A549 (cell line): ENCODE measurements at regions not wholly inside any gene's neighbourhood (a gene's known extent, or its start where the extent isn't known, plus 50 kb on each side); places are given as distances from the start of the nearest gene placed in this dataset.

ENCODE experiments used
- ATAC-seq, 2 experiments: fragments of 200-7000 bp in 1 of 2; fragments of >200 bp in 1 of 2; cut with Nextera tagmentation in 1 of 2; cut with Tn5 transposase in 1 of 2; 3 replicates each; pipeline versions ENCODE4 v1.8.0 to v1.9.1; 2018 to 2020; ENCODE audit warnings: mild to moderate bottlenecking in 1 of 2, moderate library complexity in 1 of 2
- CTCF ChIA-PET: fragments of 300-600 bp; sonication (Branson Sonifier 250); formaldehyde crosslinking; extraction: SDS; loops from one replicate; lab custom pipeline; 2021; ENCODE audit warnings: antibody characterized with exemption, inconsistent platforms; lab: Yijun Ruan, JAX
- POLR2A ChIA-PET: fragments of 350-600 bp; formaldehyde crosslinking; extraction: SDS; loops from one replicate; lab custom pipeline; 2021; ENCODE audit warnings: antibody characterized with exemption, inconsistent platforms; lab: Yijun Ruan, JAX
- DNase-seq, 2 experiments: peaks; one replicate each; pipeline versions ENCODE4 v3.0.0 to v3.0.0-alpha.2; 2011 to 2016; ENCODE audit warnings: low read depth in 1 of 2, low spot score in 1 of 2
- FAIRE-seq: peaks from 2 replicates; lab custom pipeline; 2011; peaks lifted over from hg19 to GRCh38; lab: Jason Lieb, UNC
- H3K27ac ChIP-seq, 2 experiments: fragments of >200 bp; sonication (Bioruptor Twin); formaldehyde crosslinking; 3 replicates each; pipeline ENCODE4 v1.5.1; 2016 to 2017
- H3K4me1 ChIP-seq: fragments of >200 bp; sonication (Bioruptor Twin); formaldehyde crosslinking; 3 replicates; pipeline ENCODE4 v1.6.1; 2016
- H3K4me2 ChIP-seq: fragments of >200 bp; sonication (Bioruptor Twin); formaldehyde crosslinking; 3 replicates; pipeline ENCODE4 v1.6.1; 2016
- H3K4me3 ChIP-seq: fragments of >200 bp; sonication (Bioruptor Twin); formaldehyde crosslinking; 3 replicates; pipeline ENCODE4 v1.5.1; 2016
- H3K9me3 ChIP-seq: fragments of >200 bp; sonication (Bioruptor Twin); formaldehyde crosslinking; 3 replicates; pipeline ENCODE4 v1.6.1; 2016
- ATOH8 ChIP-seq: fragments of 250-450 bp; sonication (Bioruptor Pico); IDR thresholded peaks from 2 replicates; pipeline ENCODE4 v1.5.0; 2020; ENCODE audit warnings: low read depth, mild to moderate bottlenecking, moderate library complexity
- BHLHE40 ChIP-seq: IDR thresholded peaks from 2 replicates; pipeline ENCODE4 v1.6.1; 2012; ENCODE audit warnings: low read depth, low read length, inconsistent platforms
- E2F6 ChIP-seq: IDR thresholded peaks from 2 replicates; pipeline ENCODE4 v1.6.1; 2012; ENCODE audit warnings: low read depth, borderline replicate concordance
- EHF ChIP-seq: fragments of 250-450 bp; sonication (Bioruptor Pico); IDR thresholded peaks from 2 replicates; pipeline ENCODE4 v1.5.0; 2020; ENCODE audit warnings: mild to moderate bottlenecking
- EP300 ChIP-seq, 2 experiments: fragments of >200 bp; sonication (Bioruptor Twin); formaldehyde crosslinking; IDR thresholded peaks; 2 replicates in 1 of 2; 3 replicates in 1 of 2; pipeline ENCODE4 v1.6.1; 2016 to 2017
- ESRRA ChIP-seq: fragments of 150-350 bp; IDR thresholded peaks from 2 replicates; pipeline ENCODE4 v1.6.1; 2014; ENCODE audit warnings: mild to moderate bottlenecking, low read length, borderline replicate concordance
- FOSL2 ChIP-seq, 2 experiments: fragments of 450-650 bp in 1 of 2; fragments of >200 bp in 1 of 2; sonication (Bioruptor Twin) in 1 of 2; formaldehyde crosslinking; IDR thresholded peaks; 2 replicates each; pipeline versions ENCODE4 v1.5.0 to v1.6.1; 2016 to 2020; ENCODE audit warnings: mild to moderate bottlenecking in 1 of 2, moderate library complexity in 1 of 2
- HOXB13 ChIP-seq: fragments of 250-450 bp; sonication (Bioruptor Pico); IDR thresholded peaks from 2 replicates; pipeline ENCODE4 v1.5.0; 2020; ENCODE audit warnings: low read depth, mild to moderate bottlenecking, moderate library complexity
- HOXB5 ChIP-seq: fragments of 250-450 bp; sonication (Bioruptor Pico); IDR thresholded peaks from 2 replicates; pipeline ENCODE4 v1.5.0; 2020; ENCODE audit warnings: mild to moderate bottlenecking, moderate library complexity
- JUNB ChIP-seq: fragments of >200 bp; sonication (Bioruptor Twin); formaldehyde crosslinking; IDR thresholded peaks from 2 replicates; pipeline ENCODE4 v1.6.1; 2016
- MAX ChIP-seq: IDR thresholded peaks from 2 replicates; pipeline ENCODE4 v1.6.1; 2012
- NFE2L2 ChIP-seq: fragments of 150-350 bp; conservative IDR thresholded peaks from 2 replicates; pipeline ENCODE4 v1.6.1; 2014; ENCODE audit warnings: low read length
- NR3C1 ChIP-seq: fragments of >200 bp; sonication (Bioruptor Twin); formaldehyde crosslinking; IDR thresholded peaks from 3 replicates; pipeline ENCODE4 v1.6.1; 2017
- PHF8 ChIP-seq: fragments of 200-600 bp; sonication (generic); IDR thresholded peaks from 2 replicates; pipeline ENCODE4 v1.6.1; 2016; ENCODE audit warnings: low read depth, mild to moderate bottlenecking, antibody characterized with exemption, moderate library complexity, borderline replicate concordance
- RARB ChIP-seq: fragments of 250-450 bp; sonication (Bioruptor Pico); IDR thresholded peaks from 2 replicates; pipeline ENCODE4 v1.8.0; 2021; ENCODE audit warnings: mild to moderate bottlenecking, moderate library complexity
- RCOR1 ChIP-seq: fragments of 150-350 bp; IDR thresholded peaks from 2 replicates; pipeline ENCODE4 v1.6.1; 2014; ENCODE audit warnings: antibody characterized with exemption, low read length, low read depth
- REST ChIP-seq: fragments of 200-600 bp; sonication (generic); IDR thresholded peaks from 2 replicates; pipeline ENCODE4 v1.6.1; 2016; ENCODE audit warnings: antibody characterized with exemption, mild to moderate bottlenecking, moderate library complexity
- RFX5 ChIP-seq: fragments of 450-650 bp; IDR thresholded peaks from 2 replicates; pipeline ENCODE4 v1.7.1; 2014; ENCODE audit warnings: antibody characterized with exemption, mild to moderate bottlenecking, moderate library complexity
- RNF2 ChIP-seq: fragments of 200-600 bp; sonication (generic); IDR thresholded peaks from 2 replicates; pipeline ENCODE4 v1.6.1; 2016; ENCODE audit warnings: low read depth, mild to moderate bottlenecking, antibody characterized with exemption, moderate library complexity, borderline replicate concordance
- SREBF2 ChIP-seq: fragments of 450-650 bp; IDR thresholded peaks from 2 replicates; pipeline ENCODE4 v1.6.1; 2014; ENCODE audit warnings: mild to moderate bottlenecking, moderate library complexity
- TP53 ChIP-seq: fragments of 250-450 bp; sonication (Bioruptor Pico); IDR thresholded peaks from 2 replicates; pipeline ENCODE4 v1.5.0; 2021; ENCODE audit warnings: mild to moderate bottlenecking, moderate library complexity
- USF2 ChIP-seq: fragments of 450-650 bp; IDR thresholded peaks from 2 replicates; pipeline ENCODE4 v1.6.1; 2014; ENCODE audit warnings: antibody characterized with exemption
- ZC3H11A ChIP-seq: fragments of 450-650 bp; IDR thresholded peaks from 2 replicates; pipeline ENCODE4 v1.6.1; 2014; ENCODE audit warnings: antibody characterized with exemption, mild to moderate bottlenecking
- ZNF302 ChIP-seq: fragments of 250-450 bp; sonication (Bioruptor Pico); IDR thresholded peaks from 2 replicates; pipeline ENCODE4 v1.9.0; 2021; ENCODE audit warnings: inconsistent platforms, mild to moderate bottlenecking, moderate library complexity
- ZSCAN20 ChIP-seq: fragments of 250-450 bp; sonication (Bioruptor Pico); IDR thresholded peaks from 2 replicates; pipeline ENCODE4 v1.8.0; 2022; ENCODE audit warnings: mild to moderate bottlenecking, moderate library complexity
- WGBS: methylation state at CpG from one replicate; pipeline ENCODE4 v1.1.6; 2017; ENCODE audit errors: missing lambda C conversion rate; 5-methylcytosine and 5-hydroxymethylcytosine counted together

GRCh38 chr2:221309892-221310583, 262.1 kb downstream of the EPHA4 start:
- FAIRE-seq (no peak), ATAC-seq (no peak), DNase-seq (no peak)
- no peak overlapping the region for H3K4me3 ChIP-seq
- H3K27ac ChIP-seq = no peak overlapping the region
- CTCF ChIA-PET = no interaction called here
- TF ChIP-seq PHF8 = no peak
- TF ChIP-seq EP300 (IDR thresholded peaks at IDR 0.05) = no peak
- no peak for TF ChIP-seq MAX
- TF ChIP-seq RNF2 = no peak
- no peak for TF ChIP-seq NR3C1
- no peak for TF ChIP-seq ZNF302 (CRISPR knock-in tag)
- no peak for TF ChIP-seq TP53 (CRISPR knock-in tag)
- no peak for TF ChIP-seq RFX5
- no peak for TF ChIP-seq RARB
- TF ChIP-seq ZSCAN20 (CRISPR knock-in tag) = no peak
- no peak for TF ChIP-seq ESRRA
- no peak for TF ChIP-seq RCOR1
- TF ChIP-seq JUNB = no peak
- TF ChIP-seq SREBF2 = no peak
- TF ChIP-seq REST = no peak
- no peak for TF ChIP-seq ATOH8 (CRISPR knock-in tag)
- POLR2A ChIA-PET = no interaction called here
- WGBS = 5% methylated on average over 10 of the region's 10 CpGs
- H3K9me3 ChIP-seq = no peaks in the 10 kb centered on the region
- H3K4me1 ChIP-seq = no peaks in the 10 kb centered on the region
- no peak overlapping the region for H3K4me2 ChIP-seq

- WGBS = 0% methylated on average over 1 of the region's 1 CpG
- CTCF ChIA-PET = no interaction called here
- POLR2A ChIA-PET = no interaction called here
Observed at GRCh38 chr2:221310730-221311129, 261.4 kb downstream of the EPHA4 start.

GRCh38 chr2:221312634-221313033, 259.5 kb downstream of the EPHA4 start:
- POLR2A ChIA-PET = no interaction called here
- no peak for FAIRE-seq
- no peak for DNase-seq
- Histone ChIP-seq H3K4me2 (no peak overlapping the region), H3K4me1 (no peaks in the 10 kb centered on the region), H3K9me3 (no peaks in the 10 kb centered on the region), H3K4me3 (no peak overlapping the region), H3K27ac (no peak overlapping the region)
- CTCF ChIA-PET = no interaction called here
- no peak for ATAC-seq
- TF ChIP-seq HOXB5 (no peak), RARB (no peak), USF2 (no peak), ATOH8 (CRISPR knock-in tag) (no peak), EP300 (IDR thresholded peaks at IDR 0.05) (no peak), BHLHE40 (no peak), EHF (CRISPR knock-in tag) (no peak), RFX5 (no peak), ZC3H11A (no peak), E2F6 (no peak), NFE2L2 (no peak), FOSL2 (IDR thresholded peaks at IDR 0.05) (no peak), FOSL2 (CRISPR knock-in tag; IDR thresholded peaks at IDR 0.05) (no peak)

More at GRCh38 chr2:221310730-221311129, 261.4 kb downstream of the EPHA4 start:
- DNase-seq = no peak
- no peak for ATAC-seq
- no peaks in the 10 kb centered on the region for H3K9me3 ChIP-seq
- no peaks in the 10 kb centered on the region for H3K4me1 ChIP-seq
- TF ChIP-seq HOXB5 (no peak), HOXB13 (CRISPR knock-in tag) (no peak), MAX (no peak), TP53 (CRISPR knock-in tag) (no peak)
- FAIRE-seq = no peak
- H3K4me3 ChIP-seq = no peak overlapping the region
- no peak overlapping the region for H3K27ac ChIP-seq
- no peak overlapping the region for H3K4me2 ChIP-seq
